Neural progenitor cell (in vitro differentiated cells): ENCODE measurements at regions not wholly inside any gene's neighbourhood (a gene's known extent, or its start where the extent isn't known, plus 50 kb on each side); places are given as distances from the start of the nearest gene placed in this dataset.
A peak's percentile ranks its signal among the peaks of the same experiment; 100 is the strongest.

Experiments
- DNase-seq: peaks from one replicate; pipeline ENCODE4 v3.0.0-alpha.2; 2016; ENCODE audit warnings: low spot score
- H2AFZ ChIP-seq: fragments of 200-600 bp; sonication (generic); replicated peaks from 2 replicates; pipeline ENCODE4 v1.6.1; 2016; ENCODE audit warnings: antibody characterized with exemption
- H3F3A ChIP-seq: fragments of 200-600 bp; sonication (generic); 2 replicates; pipeline ENCODE4 v1.6.1; 2016; ENCODE audit warnings: antibody characterized with exemption, low read depth
- H3K27ac ChIP-seq: fragments of 200-600 bp; sonication (generic); 2 replicates; pipeline ENCODE4 v1.5.1; 2016; ENCODE audit warnings: mild to moderate bottlenecking
- H3K27me3 ChIP-seq: fragments of 200-600 bp; sonication (generic); 2 replicates; pipeline ENCODE4 v1.6.1; 2016; ENCODE audit warnings: mild to moderate bottlenecking, moderate library complexity
- H3K36me3 ChIP-seq: fragments of 200-600 bp; sonication (generic); 2 replicates; pipeline ENCODE4 v1.5.1; 2016
- H3K4me1 ChIP-seq: fragments of 200-600 bp; sonication (generic); 2 replicates; pipeline ENCODE4 v1.6.1; 2016; ENCODE audit warnings: mixed run types
- H3K4me2 ChIP-seq: fragments of 200-600 bp; sonication (generic); 2 replicates; pipeline ENCODE4 v1.6.1; 2016
- H3K4me3 ChIP-seq: fragments of 200-600 bp; sonication (generic); 2 replicates; pipeline ENCODE4 v1.5.1; 2016
- H3K79me2 ChIP-seq: fragments of 200-600 bp; sonication (generic); 2 replicates; pipeline ENCODE4 v1.6.1; 2016; ENCODE audit warnings: low read depth
- H3K9ac ChIP-seq: fragments of 200-600 bp; sonication (generic); 2 replicates; pipeline ENCODE4 v1.6.1; 2016
- H3K9me3 ChIP-seq: fragments of 200-600 bp; sonication (generic); 2 replicates; pipeline ENCODE4 v1.5.1; 2016; ENCODE audit warnings: low read depth
- H4K20me1 ChIP-seq: fragments of 200-600 bp; sonication (generic); 2 replicates; pipeline ENCODE4 v1.6.1; 2016; ENCODE audit warnings: low read depth
- H3K27ac Mint-ChIP-seq: 3 replicates; pipeline ENCODE4 v1.8.0; 2021; ENCODE audit warnings: mixed read lengths
- H3K27me3 Mint-ChIP-seq: 2 replicates; pipeline ENCODE4 v1.8.0; 2022; ENCODE audit warnings: low read depth, mild to moderate bottlenecking, inconsistent platforms, moderate library complexity, mixed read lengths; ENCODE audit not compliant: insufficient read depth
- H3K36me3 Mint-ChIP-seq: 3 replicates; pipeline ENCODE4 v1.8.0; 2021; ENCODE audit warnings: mixed read lengths
- H3K4me1 Mint-ChIP-seq: 3 replicates; pipeline ENCODE4 v1.8.0; 2021; ENCODE audit warnings: mixed read lengths
- H3K4me3 Mint-ChIP-seq: 3 replicates; pipeline ENCODE4 v1.8.0; 2021; ENCODE audit warnings: mild to moderate bottlenecking, moderate library complexity, mixed read lengths
- H3K9me3 Mint-ChIP-seq: 3 replicates; pipeline ENCODE4 v1.8.0; 2020; ENCODE audit warnings: mixed read lengths
- CTCF ChIP-seq: fragments of 200-600 bp; sonication (generic); IDR thresholded peaks from 2 replicates; pipeline ENCODE4 v1.5.1; 2017; ENCODE audit warnings: antibody characterized with exemption, mild to moderate bottlenecking
- EZH2 ChIP-seq: fragments of 200-600 bp; sonication (generic); IDR thresholded peaks from 2 replicates; pipeline ENCODE4 v1.6.1; 2017; ENCODE audit warnings: antibody characterized with exemption, mild to moderate bottlenecking, moderate library complexity
- EZH2phosphoT487 ChIP-seq: fragments of 200-600 bp; sonication (generic); IDR thresholded peaks from 2 replicates; pipeline ENCODE4 v1.6.1; 2017; ENCODE audit warnings: antibody characterized with exemption

GRCh38 chr2:160984426-160985077 lies 175.7 kb upstream of the TANK start:
- Histone ChIP-seq H3K4me1 (peaks cover 8% of the 10 kb centered on the region), H3K9me3 (no peaks in the 10 kb centered on the region), H3K36me3 (no peaks in the 10 kb centered on the region), H3K79me2 (no peaks in the 10 kb centered on the region), H3K4me3 (no peak overlapping the region), H4K20me1 (no peaks in the 10 kb centered on the region), H3K27me3 (no peaks in the 10 kb centered on the region), H3K27ac (no peak overlapping the region), H2AFZ (peak overlapping the region; percentile 31), H3F3A (no peaks in the 10 kb centered on the region), H3K9ac (no peak overlapping the region), H3K4me2 (no peak overlapping the region)
- Mint-ChIP-seq H3K9me3 (peaks cover 10% of the 10 kb centered on the region), H3K27me3 (peaks cover 4% of the 10 kb centered on the region), H3K4me1 (peaks cover 10% of the 10 kb centered on the region), H3K4me3 (no peak overlapping the region), H3K27ac (peak overlapping the region; percentile 9), H3K36me3 (no peaks in the 10 kb centered on the region)
- no peak for TF ChIP-seq EZH2
- TF ChIP-seq CTCF = no peak
- TF ChIP-seq EZH2phosphoT487 = no peak
- DNase-seq = no peak

- no peaks in the 10 kb centered on the region for H3K27me3 ChIP-seq
- no peak overlapping the region for H3K9ac ChIP-seq
- no peak overlapping the region for H3K27ac ChIP-seq
- peaks cover 8% of the 10 kb centered on the region for H3K4me1 Mint-ChIP-seq
- peaks cover 4% of the 10 kb centered on the region for H3K27me3 Mint-ChIP-seq
- no peaks in the 10 kb centered on the region for H3K36me3 ChIP-seq
- peaks cover 7% of the 10 kb centered on the region for H3K9me3 Mint-ChIP-seq
- H3K4me1 ChIP-seq = peaks cover 9% of the 10 kb centered on the region
- no peak overlapping the region for H3K27ac Mint-ChIP-seq
- H3K79me2 ChIP-seq = no peaks in the 10 kb centered on the region
- no peaks in the 10 kb centered on the region for H3K9me3 ChIP-seq
- no peaks in the 10 kb centered on the region for H4K20me1 ChIP-seq
- H2AFZ ChIP-seq = no peak overlapping the region
- no peak overlapping the region for H3K4me3 ChIP-seq
- no peaks in the 10 kb centered on the region for H3F3A ChIP-seq
- no peaks in the 10 kb centered on the region for H3K36me3 Mint-ChIP-seq
- DNase-seq = no peak
- H3K4me2 ChIP-seq = no peak overlapping the region
- no peak overlapping the region for H3K4me3 Mint-ChIP-seq
- TF ChIP-seq EZH2phosphoT487 (no peak), CTCF (no peak), EZH2 (no peak)
Observed at GRCh38 chr2:160989778-160990177, 170.4 kb upstream of the TANK start.

- no peak overlapping the region for H3K27ac ChIP-seq
- peaks cover 9% of the 10 kb centered on the region for H3K4me1 ChIP-seq
- H3K36me3 ChIP-seq = no peaks in the 10 kb centered on the region
- H3F3A ChIP-seq = no peaks in the 10 kb centered on the region
- TF ChIP-seq EZH2phosphoT487 (no peak), CTCF (no peak), EZH2 (no peak)
- no peaks in the 10 kb centered on the region for H3K27me3 ChIP-seq
- Mint-ChIP-seq H3K36me3 (no peaks in the 10 kb centered on the region), H3K9me3 (no peaks in the 10 kb centered on the region), H3K4me3 (no peak overlapping the region), H3K27ac (no peak overlapping the region), H3K4me1 (peaks cover 8% of the 10 kb centered on the region), H3K27me3 (no peaks in the 10 kb centered on the region)
- H2AFZ ChIP-seq = peak overlapping the region; percentile 85
- no peak for DNase-seq
- no peaks in the 10 kb centered on the region for H3K9me3 ChIP-seq
- H3K79me2 ChIP-seq = no peaks in the 10 kb centered on the region
- no peak overlapping the region for H3K9ac ChIP-seq
- no peak overlapping the region for H3K4me3 ChIP-seq
- no peak overlapping the region for H3K4me2 ChIP-seq
- H4K20me1 ChIP-seq = no peaks in the 10 kb centered on the region
Observed at GRCh38 chr2:160993654-160994061, 166.6 kb upstream of the TANK start.
